ENCODE measurements at regions not wholly inside any gene's neighbourhood (a gene's known extent, or its start where the extent isn't known, plus 50 kb on each side); places are given as distances from the start of the nearest gene placed in this dataset.
A peak's percentile ranks its signal among the peaks of the same experiment; 100 is the strongest.

GRCh38 chr18:9038277-9038871 lies 64.1 kb upstream of the NDUFV2 start:
- no peak for ATAC-seq
- Histone ChIP-seq H3K4me3 (replicated peaks in 1 of 3; ENCODE audit: insufficient read depth in 1 of 3, low read depth in 2 of 3, low read length in 3 of 3) (no peak overlapping the region), H3K27ac (ENCODE audit: extremely low read length, insufficient read depth, low read length) (no peak overlapping the region), H3K9ac (ENCODE audit: insufficient read depth, low read depth, low read length) (no peak overlapping the region), H3K9me3 (ENCODE audit: low read length) (no peaks in the 10 kb centered on the region), H3K4me1 (ENCODE audit: insufficient read depth, low read length) (peaks cover 19% of the 10 kb centered on the region), H3K27me3 (ENCODE audit: control insufficient read depth in 1 of 2, insufficient read depth in 2 of 2, low read length in 2 of 2) (no peaks in the 10 kb centered on the region; a peak in 1 of 5 replicates), H4K20me1 (ENCODE audit: insufficient read depth, low read length) (no peaks in the 10 kb centered on the region), H2AFZ (ENCODE audit: low read length) (no peak overlapping the region), H3K36me3 (replicated peaks in 1 of 2; ENCODE audit: control insufficient read depth in 1 of 2, insufficient read depth in 2 of 2, low read length in 2 of 2) (no peaks in the 10 kb centered on the region), H3K79me2 (ENCODE audit: insufficient read depth, low read length) (no peaks in the 10 kb centered on the region), H3K4me2 (ENCODE audit: low read depth, low read length) (no peak overlapping the region)
- intact Hi-C loops (cut with micrococcal nuclease; ENCODE audit: unreplicated experiment): no loop called here
- CTCF ChIA-PET (ENCODE audit: low intra/inter-chr PET ratio, low total read pairs): no interaction called here
- FAIRE-seq: no peak
- WGBS (ENCODE audit: low lambda C conversion rate): 22% methylated on average over 6 of the region's 7 CpGs
- DNase-seq (ENCODE audit: low spot score): no peak
- TF ChIP-seq POLR2AphosphoS2 (IDR thresholded peaks at IDR 0.05; ENCODE audit: low read depth, low read length) (no peak), MAFK (conservative IDR thresholded peaks at IDR 0.05 in 1 of 2, IDR thresholded peaks at IDR 0.05 in 1 of 2; ENCODE audit: low read length in 2 of 2) (peak; percentile 93 to 96), ELF1 (CRISPR knock-in tag; IDR thresholded peaks at IDR 0.05) (no peak), THAP11 (CRISPR knock-in tag; IDR thresholded peaks at IDR 0.05) (no peak), MAFF (IDR thresholded peaks at IDR 0.05; ENCODE audit: low read depth, low read length) (peak; percentile 94)
- in situ Hi-C loops (cut with HindIII; ENCODE audit: extremely low pct_ligation_motif_present, low pct_unique_long_range_greater_than_20kb): no loop called here
- POLR2A ChIA-PET: no interaction called here
- BruUV-seq (replicated peaks): no TSS peak

- TF ChIP-seq RFX1 (IDR thresholded peaks at IDR 0.05) (0 out of 2 replicates have a peak, but pooled peaks have one; percentile 16), ZNF234 (CRISPR knock-in tag; conservative IDR thresholded peaks at IDR 0.05) (no peak), MZF1 (CRISPR knock-in tag; IDR thresholded peaks at IDR 0.05; ENCODE audit: borderline replicate concordance) (no peak), HNF4A (CRISPR knock-in tag; IDR thresholded peaks at IDR 0.05) (peak; percentile 51; the same call in 1 of the 2 replicates), RFX3 (CRISPR knock-in tag; IDR thresholded peaks at IDR 0.05) (0 out of 2 replicates have a peak, but pooled peaks have one; percentile 36), SOX13 (IDR thresholded peaks at IDR 0.05) (no peak), SOX13 (CRISPR knock-in tag; conservative IDR thresholded peaks at IDR 0.05 in 1 of 2, IDR thresholded peaks at IDR 0.05 in 1 of 2) (peak in 1 of 2 experiments; percentile 38; a peak in 1 of 4 replicates), BCL6 (CRISPR knock-in tag; IDR thresholded peaks at IDR 0.05) (peak; percentile 93)
- in situ Hi-C loops (cut with HindIII; ENCODE audit: extremely low pct_ligation_motif_present, low pct_unique_long_range_greater_than_20kb): no loop called here
Observed at GRCh38 chr18:9039441-9040071, 62.9 kb upstream of the NDUFV2 start.

More at GRCh38 chr18:9039441-9040071, 62.9 kb upstream of the NDUFV2 start:
- DNase-seq (ENCODE audit: low spot score) (no peak), ATAC-seq (no peak), FAIRE-seq (peak; percentile 12)
- ChIA-PET POLR2A (no interaction called here), CTCF (ENCODE audit: low intra/inter-chr PET ratio, low total read pairs) (no interaction called here)
- no peak overlapping the region for H3K9ac ChIP-seq (ENCODE audit: insufficient read depth, low read depth, low read length)
- no peaks in the 10 kb centered on the region for H4K20me1 ChIP-seq (ENCODE audit: insufficient read depth, low read length)
- H3K4me2 ChIP-seq (ENCODE audit: low read depth, low read length): no peak overlapping the region
- no peaks in the 10 kb centered on the region for H3K79me2 ChIP-seq (ENCODE audit: insufficient read depth, low read length)
- intact Hi-C loops (cut with micrococcal nuclease; ENCODE audit: unreplicated experiment): no loop called here
- H3K9me3 ChIP-seq (ENCODE audit: low read length): no peaks in the 10 kb centered on the region
- H3K27ac ChIP-seq (ENCODE audit: extremely low read length, insufficient read depth, low read length): no peak overlapping the region
- H3K4me3 ChIP-seq (replicated peaks in 1 of 3; ENCODE audit: insufficient read depth in 1 of 3, low read depth in 2 of 3, low read length in 3 of 3): no peak overlapping the region
- no peaks in the 10 kb centered on the region for H3K36me3 ChIP-seq (replicated peaks in 1 of 2; ENCODE audit: control insufficient read depth in 1 of 2, insufficient read depth in 2 of 2, low read length in 2 of 2)
- H3K27me3 ChIP-seq (ENCODE audit: control insufficient read depth in 1 of 2, insufficient read depth in 2 of 2, low read length in 2 of 2): no peaks in the 10 kb centered on the region; a peak in 1 of 5 replicates
- H3K4me1 ChIP-seq (ENCODE audit: insufficient read depth, low read length): peaks cover 19% of the 10 kb centered on the region
- WGBS (ENCODE audit: low lambda C conversion rate): 2% methylated on average over 3 of the region's 3 CpGs
- H2AFZ ChIP-seq (ENCODE audit: low read length): no peak overlapping the region
- no TSS peak for BruUV-seq (replicated peaks)
